ENCODE measurements at regions not wholly inside any gene's neighbourhood (a gene's known extent, or its start where the extent isn't known, plus 50 kb on each side); places are given as distances from the start of the nearest gene placed in this dataset.
A peak's percentile ranks its signal among the peaks of the same experiment; 100 is the strongest.

DNA sequence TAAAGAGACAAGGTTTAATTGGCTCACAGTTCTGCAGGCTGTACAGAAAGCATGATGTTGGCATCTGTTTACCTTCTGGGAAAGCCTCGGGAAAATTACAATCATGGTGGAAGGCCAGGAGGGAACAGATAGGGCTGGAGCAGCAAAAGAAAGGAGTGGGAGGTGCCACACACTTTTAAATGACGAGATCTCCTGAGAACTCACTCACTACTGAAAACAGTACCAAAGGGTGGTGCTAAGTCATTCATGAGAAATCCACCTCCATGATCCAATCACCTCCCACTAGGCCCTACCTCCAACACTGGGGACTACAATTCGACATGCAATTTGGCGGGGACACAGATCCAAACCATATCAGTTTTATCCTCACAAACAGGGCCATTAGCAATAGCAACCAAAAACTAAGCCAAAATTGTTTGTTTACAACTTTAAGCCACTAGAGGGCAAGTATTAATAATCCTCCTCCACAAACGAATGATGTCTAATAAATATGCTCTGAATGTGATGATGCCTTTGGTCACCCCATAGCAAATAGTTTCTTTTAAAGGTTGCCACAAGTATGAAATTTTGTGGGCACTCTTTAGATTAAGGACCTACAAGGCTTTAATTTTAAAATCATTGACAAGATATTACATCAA, 129.2 kb upstream of the NRBF2 start:
- intact Hi-C loops (cut with micrococcal nuclease) = loop anchor here (5.0 kb wide), 1 partner anchor 412 kb away; no protein-coding TSS in a partner anchor
- CTCF ChIA-PET = no interaction called here

GRCh38 chr10:62996925-62997324, 136.2 kb upstream of the NRBF2 start:
- no peaks in the 10 kb centered on the region for H3K27me3 ChIP-seq (ENCODE audit: control insufficient read depth in 2 of 2, insufficient read depth in 2 of 2, low read length in 2 of 2)
- TF ChIP-seq EZH2 (IDR thresholded peaks at IDR 0.05; ENCODE audit: borderline replicate concordance, low read depth, low read length, severe bottlenecking) = no peak
- TF ChIP-seq, protein P1, sequence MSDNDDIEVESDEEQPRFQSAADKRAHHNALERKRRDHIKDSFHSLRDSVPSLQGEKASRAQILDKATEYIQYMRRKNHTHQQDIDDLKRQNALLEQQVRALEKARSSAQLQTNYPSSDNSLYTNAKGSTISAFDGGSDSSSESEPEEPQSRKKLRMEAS (IDR thresholded peaks at IDR 0.05; ENCODE audit: insufficient read depth, insufficient read length) = no peak
- TF ChIP-seq MYC (IDR thresholded peaks at IDR 0.05; ENCODE audit: low read depth, low read length) = no peak
- TF ChIP-seq FOS (IDR thresholded peaks at IDR 0.05; ENCODE audit: borderline replicate concordance, insufficient read depth, low read length) = no peak
- TF ChIP-seq JUN (IDR thresholded peaks at IDR 0.05; ENCODE audit: borderline replicate concordance, insufficient read depth, insufficient read length, low read depth) = no peak
- TF ChIP-seq CTCF (IDR thresholded peaks at IDR 0.05; ENCODE audit: extremely low read depth in 1 of 2, insufficient read depth in 1 of 2, low read depth in 1 of 2, low read length in 2 of 2) = no peak
- no peak for TF ChIP-seq POLR2AphosphoS5 (IDR thresholded peaks at IDR 0.05; ENCODE audit: insufficient read depth, low read depth, low read length)
- TF ChIP-seq POLR2A (IDR thresholded peaks at IDR 0.05; ENCODE audit: low read depth, low read length) = no peak
- no peak for TF ChIP-seq GATA2 (IDR thresholded peaks at IDR 0.05; ENCODE audit: insufficient read depth, insufficient read length, low read depth, low read length)
- H3K4me2 ChIP-seq (ENCODE audit: insufficient read depth, low read length) = no peak overlapping the region
- no peaks in the 10 kb centered on the region for H3K4me1 ChIP-seq (ENCODE audit: control insufficient read depth, extremely low read depth, insufficient read depth, low read length)
- dilution Hi-C loops (cut with MboI; ENCODE audit: extremely low pct_ligation_motif_present, low sequenced_read_pairs) (no loop called here), intact Hi-C loops (cut with micrococcal nuclease) (no loop called here)
- DNase-seq (ENCODE audit: low read depth, low spot score) (no peak), FAIRE-seq (no peak)
- ChIA-PET POLR2A (no interaction called here), CTCF (no interaction called here)
- H2AFZ ChIP-seq (ENCODE audit: low read depth, low read length) = no peak overlapping the region
- H3K36me3 ChIP-seq (ENCODE audit: control insufficient read depth in 2 of 2, extremely low read depth in 1 of 2, insufficient read depth in 2 of 2, low read length in 2 of 2) = no peaks in the 10 kb centered on the region
- H3K9ac ChIP-seq (replicated peaks; ENCODE audit: extremely low read depth, insufficient read depth, low read length) = no peak overlapping the region
- BruUV-seq (replicated peaks) = no TSS peak
- H3K9me1 ChIP-seq (replicated peaks; ENCODE audit: control insufficient read depth, extremely low read depth, insufficient read depth, low read length) = no peaks in the 10 kb centered on the region
- no peaks in the 10 kb centered on the region for H3K9me3 ChIP-seq (replicated peaks; ENCODE audit: control insufficient read depth, insufficient read depth, low read length)
- H3K27ac ChIP-seq (ENCODE audit: insufficient read depth, low read depth, low read length) = no peak overlapping the region
- H3K79me2 ChIP-seq (ENCODE audit: control insufficient read depth, insufficient read depth, low read length) = no peaks in the 10 kb centered on the region
- H3K4me3 ChIP-seq (replicated peaks in 1 of 3; ENCODE audit: insufficient read depth in 1 of 3, low read depth in 1 of 3, low read length in 3 of 3) = no peak overlapping the region
- H4K20me1 ChIP-seq (replicated peaks; ENCODE audit: control insufficient read depth, extremely low read depth, insufficient read depth, low read length) = no peaks in the 10 kb centered on the region

More for the DNA sequence above, 129.2 kb upstream of the NRBF2 start:
- TF ChIP-seq CTCF (IDR thresholded peaks at IDR 0.05; ENCODE audit: extremely low read depth in 1 of 2, insufficient read depth in 1 of 2, low read depth in 1 of 2, low read length in 2 of 2) (peak in 1 of 2 donors; percentile 16), FOS (IDR thresholded peaks at IDR 0.05; ENCODE audit: borderline replicate concordance, insufficient read depth, low read length) (no peak)
- Histone ChIP-seq H3K27me3 (ENCODE audit: control insufficient read depth in 2 of 2, insufficient read depth in 2 of 2, low read length in 2 of 2) (no peaks in the 10 kb centered on the region), H3K9ac (replicated peaks; ENCODE audit: extremely low read depth, insufficient read depth, low read length) (no peak overlapping the region), H2AFZ (ENCODE audit: low read depth, low read length) (no peak overlapping the region), H3K36me3 (ENCODE audit: control insufficient read depth in 2 of 2, extremely low read depth in 1 of 2, insufficient read depth in 2 of 2, low read length in 2 of 2) (no peaks in the 10 kb centered on the region), H3K9me3 (replicated peaks; ENCODE audit: control insufficient read depth, insufficient read depth, low read length) (no peaks in the 10 kb centered on the region), H3K4me2 (ENCODE audit: insufficient read depth, low read length) (no peak overlapping the region), H3K4me1 (ENCODE audit: control insufficient read depth, extremely low read depth, insufficient read depth, low read length) (no peaks in the 10 kb centered on the region), H3K9me1 (replicated peaks; ENCODE audit: control insufficient read depth, extremely low read depth, insufficient read depth, low read length) (no peaks in the 10 kb centered on the region), H3K4me3 (replicated peaks in 1 of 3; ENCODE audit: insufficient read depth in 1 of 3, low read depth in 1 of 3, low read length in 3 of 3) (no peak overlapping the region), H3K79me2 (ENCODE audit: control insufficient read depth, insufficient read depth, low read length) (no peaks in the 10 kb centered on the region), H4K20me1 (replicated peaks; ENCODE audit: control insufficient read depth, extremely low read depth, insufficient read depth, low read length) (no peaks in the 10 kb centered on the region), H3K27ac (ENCODE audit: insufficient read depth, low read depth, low read length) (no peak overlapping the region)
- DNase-seq (ENCODE audit: low read depth, low spot score) (no peak), FAIRE-seq (peak; percentile 24)
- BruUV-seq (replicated peaks) = no TSS peak
- POLR2A ChIA-PET = no interaction called here
- dilution Hi-C loops (cut with MboI; ENCODE audit: extremely low pct_ligation_motif_present, low sequenced_read_pairs) = no loop called here

All from endothelial cell of umbilical vein (primary cell).